Endodermal cell (in vitro differentiated cells): ENCODE measurements at regions not wholly inside any gene's neighbourhood (a gene's known extent, or its start where the extent isn't known, plus 50 kb on each side); places are given as distances from the start of the nearest gene placed in this dataset.

Experiments used
- DNase-seq: peaks from one replicate; pipeline ENCODE4 v3.0.0-alpha.2; 2017
- H3K27ac ChIP-seq: 2 replicates; pipeline ENCODE4 v1.5.1; 2013; ENCODE audit warnings: mild to moderate bottlenecking, low read depth, low read length, moderate library complexity
- H3K27me3 ChIP-seq: 2 replicates; pipeline ENCODE4 v1.6.1; 2013; ENCODE audit warnings: mild to moderate bottlenecking, low read length, moderate library complexity; ENCODE audit not compliant: insufficient read depth, control insufficient read depth, poor library complexity, severe bottlenecking
- H3K36me3 ChIP-seq: 2 replicates; pipeline ENCODE4 v1.7.0; 2013; ENCODE audit warnings: mild to moderate bottlenecking, low read length, moderate library complexity; ENCODE audit not compliant: control insufficient read depth, insufficient read depth
- H3K4me1 ChIP-seq: one replicate; pipeline ENCODE4 v1.7.0; 2013; ENCODE audit warnings: low read length; ENCODE audit not compliant: control insufficient read depth, insufficient read depth
- H3K4me3 ChIP-seq: 2 replicates; pipeline ENCODE4 v1.5.1; 2013; ENCODE audit warnings: mild to moderate bottlenecking, low read length, moderate library complexity
- H3K9ac ChIP-seq: 2 replicates; pipeline ENCODE4 v1.6.1; 2013; ENCODE audit warnings: mild to moderate bottlenecking, low read length, moderate library complexity; ENCODE audit not compliant: poor library complexity, severe bottlenecking; ENCODE audit errors: extremely low read depth
- H3K9me3 ChIP-seq: 2 replicates; pipeline ENCODE4 v1.6.1; 2013; ENCODE audit warnings: mild to moderate bottlenecking, low read length, moderate library complexity; ENCODE audit not compliant: control insufficient read depth
- H3K27ac Mint-ChIP-seq: 2 replicates; pipeline ENCODE4 v1.8.0; 2020; ENCODE audit warnings: mixed read lengths
- H3K27me3 Mint-ChIP-seq: 2 replicates; pipeline ENCODE4 v1.8.0; 2021; ENCODE audit warnings: mild to moderate bottlenecking, mixed read lengths; ENCODE audit not compliant: insufficient read depth
- H3K36me3 Mint-ChIP-seq: 2 replicates; pipeline ENCODE4 v1.8.0; 2020; ENCODE audit warnings: low read depth, mixed read lengths
- H3K4me1 Mint-ChIP-seq: 2 replicates; pipeline ENCODE4 v1.8.0; 2020; ENCODE audit warnings: mixed read lengths
- H3K4me3 Mint-ChIP-seq: 2 replicates; pipeline ENCODE4 v1.8.0; 2020; ENCODE audit warnings: mild to moderate bottlenecking, moderate library complexity, mixed read lengths
- H3K9me3 Mint-ChIP-seq: 2 replicates; pipeline ENCODE4 v1.8.0; 2020; ENCODE audit warnings: mild to moderate bottlenecking, mixed read lengths
- CTCF ChIP-seq: fragments of 200-600 bp; sonication (generic); conservative IDR thresholded peaks from 2 replicates; pipeline ENCODE4 v1.5.0; 2021; ENCODE audit warnings: antibody characterized with exemption, mild to moderate bottlenecking
- WGBS, 2 experiments: methylation state at CpG; one replicate each; pipeline versions ENCODE4 v1.1.5 to v1.1.7; 2013; ENCODE audit warnings: missing lambda C conversion rate in 2 of 2, mixed read lengths in 1 of 2; ENCODE audit not compliant: insufficient coverage in 1 of 2, insufficient read length in 1 of 2; 5-methylcytosine and 5-hydroxymethylcytosine counted together

- peaks cover 13% of the 10 kb centered on the region for H3K4me1 ChIP-seq
- Mint-ChIP-seq H3K27ac (no peak overlapping the region), H3K27me3 (no peaks in the 10 kb centered on the region), H3K36me3 (no peaks in the 10 kb centered on the region), H3K4me1 (peaks cover 29% of the 10 kb centered on the region), H3K9me3 (peaks cover 4% of the 10 kb centered on the region), H3K4me3 (no peak overlapping the region)
- no peak for TF ChIP-seq CTCF
- WGBS, 2 experiments, result 96% methylated on average over 2 of the region's 2 CpGs; no CpG with 5 or more reads in 1 of the 2 experiments
- H3K9ac ChIP-seq, result no peak overlapping the region
- no peaks in the 10 kb centered on the region for H3K27me3 ChIP-seq
- no peak overlapping the region for H3K4me3 ChIP-seq
- DNase-seq, result no peak
- no peaks in the 10 kb centered on the region for H3K9me3 ChIP-seq
- H3K27ac ChIP-seq, result no peak overlapping the region
- H3K36me3 ChIP-seq, result no peaks in the 10 kb centered on the region
Measured at GRCh38 chr6:134449781-134450180, 131.9 kb upstream of the SGK1 start.

- no peak for TF ChIP-seq CTCF
- Mint-ChIP-seq H3K9me3 (peaks cover 4% of the 10 kb centered on the region), H3K36me3 (no peaks in the 10 kb centered on the region), H3K27me3 (no peaks in the 10 kb centered on the region), H3K4me3 (no peak overlapping the region), H3K4me1 (peaks cover 22% of the 10 kb centered on the region), H3K27ac (no peak overlapping the region)
- Histone ChIP-seq H3K4me1 (peaks cover 12% of the 10 kb centered on the region), H3K27me3 (no peaks in the 10 kb centered on the region), H3K36me3 (no peaks in the 10 kb centered on the region), H3K27ac (no peak overlapping the region), H3K9ac (no peak overlapping the region), H3K9me3 (no peaks in the 10 kb centered on the region), H3K4me3 (no peak overlapping the region)
- no peak for DNase-seq
- WGBS, 2 experiments, result 86 to 96% methylated on average over 1 of the region's 1 CpG
Measured at GRCh38 chr6:134449004-134449403, 131.1 kb upstream of the SGK1 start.

GRCh38 chr6:134447883-134448387, 130.0 kb upstream of the SGK1 start:
- H3K27ac Mint-ChIP-seq, result no peak overlapping the region
- Histone ChIP-seq H3K36me3 (no peaks in the 10 kb centered on the region), H3K9ac (no peak overlapping the region), H3K4me3 (no peak overlapping the region), H3K27ac (no peak overlapping the region), H3K9me3 (no peaks in the 10 kb centered on the region), H3K27me3 (no peaks in the 10 kb centered on the region), H3K4me1 (peaks cover 6% of the 10 kb centered on the region)
- no peak for TF ChIP-seq CTCF
- H3K4me3 Mint-ChIP-seq, result no peak overlapping the region
- no peak for DNase-seq
- no peaks in the 10 kb centered on the region for H3K36me3 Mint-ChIP-seq
- WGBS, 2 experiments, result 77 to 89% methylated on average over 2 to 3 of the region's 3 CpGs
- H3K27me3 Mint-ChIP-seq, result no peaks in the 10 kb centered on the region
- peaks cover 13% of the 10 kb centered on the region for H3K4me1 Mint-ChIP-seq
- peaks cover 4% of the 10 kb centered on the region for H3K9me3 Mint-ChIP-seq
